ENCODE measurements at regions not wholly inside any gene's neighbourhood (a gene's known extent, or its start where the extent isn't known, plus 50 kb on each side); places are given as distances from the start of the nearest gene placed in this dataset.

GRCh38 chr16:5326395-5326794 lies 228.8 kb upstream of the EEF2KMT start:
- Histone ChIP-seq H3K4me1 (ENCODE audit: control insufficient read depth in 2 of 2, insufficient read depth in 2 of 2, low read length in 1 of 2) (no peaks in the 10 kb centered on the region), H3K36me3 (ENCODE audit: control insufficient read depth in 2 of 2, insufficient read depth in 2 of 2, low read length in 1 of 2) (no peaks in the 10 kb centered on the region), H3K4me3 (ENCODE audit: low read depth in 1 of 2, low read length in 2 of 2) (no peak overlapping the region), H3K27ac (ENCODE audit: low read depth in 2 of 2, low read length in 1 of 2) (no peak overlapping the region), H3K9me3 (ENCODE audit: control insufficient read depth in 2 of 2, insufficient read depth in 1 of 2, low read depth in 1 of 2, low read length in 1 of 2) (peaks cover 0 to 5% of the 10 kb centered on the region in 2 donors), H3K27me3 (ENCODE audit: control insufficient read depth in 1 of 2, insufficient read depth in 2 of 2, low read length in 2 of 2) (peaks cover 0 to 2% of the 10 kb centered on the region in 2 donors)
- 74 to 77% methylated on average over 3 of the region's 3 CpGs for WGBS, 2 donors

- peaks cover 0 to 2% of the 10 kb centered on the region in 2 donors for H3K27me3 ChIP-seq (ENCODE audit: control insufficient read depth in 1 of 2, insufficient read depth in 2 of 2, low read length in 2 of 2)
- no peaks in the 10 kb centered on the region for H3K36me3 ChIP-seq (ENCODE audit: control insufficient read depth in 2 of 2, insufficient read depth in 2 of 2, low read length in 1 of 2)
- WGBS, 2 donors = 67 to 70% methylated on average over 4 of the region's 4 CpGs
- no peak overlapping the region for H3K27ac ChIP-seq (ENCODE audit: low read depth in 2 of 2, low read length in 1 of 2)
- no peaks in the 10 kb centered on the region for H3K4me1 ChIP-seq (ENCODE audit: control insufficient read depth in 2 of 2, insufficient read depth in 2 of 2, low read length in 1 of 2)
- peaks cover 0 to 5% of the 10 kb centered on the region in 2 donors for H3K9me3 ChIP-seq (ENCODE audit: control insufficient read depth in 2 of 2, insufficient read depth in 1 of 2, low read depth in 1 of 2, low read length in 1 of 2)
- no peak overlapping the region for H3K4me3 ChIP-seq (ENCODE audit: low read depth in 1 of 2, low read length in 2 of 2)
Measured at GRCh38 chr16:5325932-5326331, 228.3 kb upstream of the EEF2KMT start.

DNA sequence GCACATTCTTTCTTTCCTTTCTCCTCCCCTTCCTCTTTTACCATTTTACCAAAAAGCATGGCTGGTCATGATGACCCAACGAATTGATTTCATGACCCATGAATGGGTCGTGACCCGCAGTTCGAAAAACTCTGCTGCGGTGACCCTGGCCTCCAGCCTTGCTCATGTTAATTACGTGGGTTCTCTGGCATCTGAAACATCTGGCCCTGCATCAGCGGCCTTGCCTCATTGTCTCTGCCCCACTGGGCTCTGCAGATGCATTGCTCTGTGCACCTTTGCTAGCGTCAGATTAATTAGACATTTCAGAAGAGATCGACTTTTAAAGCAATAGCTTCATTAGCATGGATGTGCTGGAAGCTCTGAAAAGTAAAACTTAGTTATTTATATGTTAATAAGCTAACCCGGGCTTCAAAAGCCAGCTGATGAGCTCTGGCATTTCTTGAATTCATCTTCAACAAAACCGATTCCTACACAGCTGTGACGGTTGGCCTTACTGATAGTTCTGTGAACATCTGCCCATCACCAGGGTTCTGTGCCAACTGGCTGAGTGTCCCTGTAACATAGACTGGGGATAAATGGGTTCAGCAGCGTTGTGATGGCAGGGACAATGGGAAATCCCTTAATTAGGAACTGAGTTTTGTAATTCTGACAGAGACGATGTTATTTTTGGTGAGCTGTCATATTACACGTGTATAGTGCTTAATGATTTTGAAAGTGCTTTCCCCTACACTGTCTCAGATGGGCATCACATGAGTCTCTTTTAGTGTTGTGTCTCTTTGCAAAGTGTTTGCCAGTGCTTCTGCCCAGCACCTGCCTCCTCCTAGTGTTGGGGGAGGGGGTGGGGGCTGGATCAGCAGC lies 225.9 kb upstream of the EEF2KMT start:
- Histone ChIP-seq H3K36me3 (ENCODE audit: control insufficient read depth in 2 of 2, insufficient read depth in 2 of 2, low read length in 1 of 2) (no peaks in the 10 kb centered on the region), H3K27ac (ENCODE audit: low read depth in 2 of 2, low read length in 1 of 2) (no peak overlapping the region), H3K27me3 (ENCODE audit: control insufficient read depth in 1 of 2, insufficient read depth in 2 of 2, low read length in 2 of 2) (peaks cover 0 to 2% of the 10 kb centered on the region in 2 donors), H3K9me3 (ENCODE audit: control insufficient read depth in 2 of 2, insufficient read depth in 1 of 2, low read depth in 1 of 2, low read length in 1 of 2) (peaks cover 0 to 5% of the 10 kb centered on the region in 2 donors), H3K4me1 (ENCODE audit: control insufficient read depth in 2 of 2, insufficient read depth in 2 of 2, low read length in 1 of 2) (no peaks in the 10 kb centered on the region), H3K4me3 (ENCODE audit: low read depth in 1 of 2, low read length in 2 of 2) (no peak overlapping the region)
- WGBS, 2 donors = 51 to 62% methylated on average over 15 of the region's 15 CpGs

DNA sequence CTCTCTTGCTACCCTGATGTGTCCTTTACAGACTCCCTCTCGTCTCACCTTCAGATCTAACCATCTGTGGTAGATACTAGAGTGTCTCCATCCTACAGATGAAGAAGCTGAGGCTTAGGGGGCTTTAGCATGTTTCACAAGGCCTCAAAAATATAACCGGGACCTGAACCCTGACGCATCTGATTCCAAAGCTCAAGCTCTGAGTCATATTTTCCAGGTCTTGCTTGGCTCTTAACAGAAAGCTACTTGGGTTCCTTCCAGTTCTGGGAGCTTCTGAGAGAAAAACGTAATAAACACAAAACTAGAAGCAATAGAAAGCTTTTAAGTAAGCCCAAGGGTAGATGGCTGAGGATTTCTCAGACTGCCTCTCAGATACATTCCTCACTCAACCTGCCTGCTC lies 224.3 kb upstream of the EEF2KMT start:
- no peaks in the 10 kb centered on the region for H3K27me3 ChIP-seq (ENCODE audit: control insufficient read depth in 1 of 2, insufficient read depth in 2 of 2, low read length in 2 of 2)
- no peaks in the 10 kb centered on the region for H3K4me1 ChIP-seq (ENCODE audit: control insufficient read depth in 2 of 2, insufficient read depth in 2 of 2, low read length in 1 of 2)
- no peak overlapping the region for H3K27ac ChIP-seq (ENCODE audit: low read depth in 2 of 2, low read length in 1 of 2)
- H3K4me3 ChIP-seq (ENCODE audit: low read depth in 1 of 2, low read length in 2 of 2) = no peak overlapping the region
- 47 to 64% methylated on average over 4 of the region's 4 CpGs for WGBS, 2 donors
- H3K9me3 ChIP-seq (ENCODE audit: control insufficient read depth in 2 of 2, insufficient read depth in 1 of 2, low read depth in 1 of 2, low read length in 1 of 2) = peaks cover 0 to 5% of the 10 kb centered on the region in 2 donors
- no peaks in the 10 kb centered on the region for H3K36me3 ChIP-seq (ENCODE audit: control insufficient read depth in 2 of 2, insufficient read depth in 2 of 2, low read length in 1 of 2)

- Histone ChIP-seq H3K27me3 (ENCODE audit: control insufficient read depth in 1 of 2, insufficient read depth in 2 of 2, low read length in 2 of 2) (no peaks in the 10 kb centered on the region), H3K9me3 (ENCODE audit: control insufficient read depth in 2 of 2, insufficient read depth in 1 of 2, low read depth in 1 of 2, low read length in 1 of 2) (peaks cover 0 to 5% of the 10 kb centered on the region in 2 donors), H3K4me1 (ENCODE audit: control insufficient read depth in 2 of 2, insufficient read depth in 2 of 2, low read length in 1 of 2) (no peaks in the 10 kb centered on the region), H3K4me3 (ENCODE audit: low read depth in 1 of 2, low read length in 2 of 2) (no peak overlapping the region), H3K36me3 (ENCODE audit: control insufficient read depth in 2 of 2, insufficient read depth in 2 of 2, low read length in 1 of 2) (no peaks in the 10 kb centered on the region), H3K27ac (ENCODE audit: low read depth in 2 of 2, low read length in 1 of 2) (no peak overlapping the region)
- 90 to 91% methylated on average over 2 of the region's 2 CpGs for WGBS, 2 donors
Measured at GRCh38 chr16:5319799-5320198, 222.2 kb upstream of the EEF2KMT start.

DNA sequence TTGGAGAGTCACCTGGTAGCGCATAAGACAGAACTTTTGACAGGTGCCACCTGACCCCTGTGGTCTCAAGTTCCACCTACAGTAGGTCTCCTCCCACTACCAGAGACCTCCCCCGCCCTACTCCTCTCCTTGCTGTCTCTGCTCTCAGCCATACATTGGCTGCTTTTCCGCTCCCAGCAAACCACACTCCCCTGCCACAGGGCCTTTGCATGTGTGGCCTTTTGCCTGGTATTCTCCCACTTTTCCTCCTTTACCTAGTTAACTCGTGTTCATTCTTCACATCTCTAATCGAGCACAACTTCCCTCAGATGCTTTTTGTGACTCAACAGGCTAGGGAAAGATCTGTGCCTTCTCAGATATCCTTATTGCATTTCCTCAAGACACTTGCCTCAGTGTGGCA lies 218.3 kb upstream of the EEF2KMT start:
- WGBS, 2 donors = 73 to 74% methylated on average over 5 of the region's 5 CpGs
- no peak overlapping the region for H3K27ac ChIP-seq (ENCODE audit: low read depth in 2 of 2, low read length in 1 of 2)
- no peaks in the 10 kb centered on the region for H3K36me3 ChIP-seq (ENCODE audit: control insufficient read depth in 2 of 2, insufficient read depth in 2 of 2, low read length in 1 of 2)
- no peaks in the 10 kb centered on the region for H3K4me1 ChIP-seq (ENCODE audit: control insufficient read depth in 2 of 2, insufficient read depth in 2 of 2, low read length in 1 of 2)
- no peaks in the 10 kb centered on the region for H3K27me3 ChIP-seq (ENCODE audit: control insufficient read depth in 1 of 2, insufficient read depth in 2 of 2, low read length in 2 of 2)
- H3K4me3 ChIP-seq (ENCODE audit: low read depth in 1 of 2, low read length in 2 of 2) = no peak overlapping the region
- H3K9me3 ChIP-seq (ENCODE audit: control insufficient read depth in 2 of 2, insufficient read depth in 1 of 2, low read depth in 1 of 2, low read length in 1 of 2) = no peaks in the 10 kb centered on the region

DNA sequence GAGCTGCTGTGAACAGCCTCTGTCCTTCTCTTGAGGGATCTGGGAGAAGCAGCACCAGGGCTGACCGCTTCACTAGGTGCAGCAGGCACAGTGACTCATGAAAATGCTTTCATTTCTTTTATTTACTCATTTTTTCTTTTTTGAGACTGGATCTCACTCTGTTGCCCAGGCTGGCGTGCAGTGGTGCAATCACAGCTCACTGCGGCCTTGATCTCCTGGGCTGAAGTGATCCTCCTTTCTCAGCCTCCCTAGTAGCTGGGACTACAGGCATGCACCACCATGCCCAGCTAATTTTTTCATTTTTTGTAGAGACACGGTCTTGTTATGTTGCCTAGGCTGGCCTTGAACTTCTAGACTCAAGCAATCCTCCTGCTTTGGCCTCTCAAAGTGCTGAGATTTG lies 216.8 kb upstream of the EEF2KMT start:
- H3K36me3 ChIP-seq (ENCODE audit: control insufficient read depth in 2 of 2, insufficient read depth in 2 of 2, low read length in 1 of 2) = no peaks in the 10 kb centered on the region
- no peaks in the 10 kb centered on the region for H3K9me3 ChIP-seq (ENCODE audit: control insufficient read depth in 2 of 2, insufficient read depth in 1 of 2, low read depth in 1 of 2, low read length in 1 of 2)
- no peaks in the 10 kb centered on the region for H3K27me3 ChIP-seq (ENCODE audit: control insufficient read depth in 1 of 2, insufficient read depth in 2 of 2, low read length in 2 of 2)
- no peaks in the 10 kb centered on the region for H3K4me1 ChIP-seq (ENCODE audit: control insufficient read depth in 2 of 2, insufficient read depth in 2 of 2, low read length in 1 of 2)
- no peak overlapping the region for H3K4me3 ChIP-seq (ENCODE audit: low read depth in 1 of 2, low read length in 2 of 2)
- no peak overlapping the region for H3K27ac ChIP-seq (ENCODE audit: low read depth in 2 of 2, low read length in 1 of 2)
- 74 to 77% methylated on average over 4 of the region's 4 CpGs for WGBS, 2 donors

DNA sequence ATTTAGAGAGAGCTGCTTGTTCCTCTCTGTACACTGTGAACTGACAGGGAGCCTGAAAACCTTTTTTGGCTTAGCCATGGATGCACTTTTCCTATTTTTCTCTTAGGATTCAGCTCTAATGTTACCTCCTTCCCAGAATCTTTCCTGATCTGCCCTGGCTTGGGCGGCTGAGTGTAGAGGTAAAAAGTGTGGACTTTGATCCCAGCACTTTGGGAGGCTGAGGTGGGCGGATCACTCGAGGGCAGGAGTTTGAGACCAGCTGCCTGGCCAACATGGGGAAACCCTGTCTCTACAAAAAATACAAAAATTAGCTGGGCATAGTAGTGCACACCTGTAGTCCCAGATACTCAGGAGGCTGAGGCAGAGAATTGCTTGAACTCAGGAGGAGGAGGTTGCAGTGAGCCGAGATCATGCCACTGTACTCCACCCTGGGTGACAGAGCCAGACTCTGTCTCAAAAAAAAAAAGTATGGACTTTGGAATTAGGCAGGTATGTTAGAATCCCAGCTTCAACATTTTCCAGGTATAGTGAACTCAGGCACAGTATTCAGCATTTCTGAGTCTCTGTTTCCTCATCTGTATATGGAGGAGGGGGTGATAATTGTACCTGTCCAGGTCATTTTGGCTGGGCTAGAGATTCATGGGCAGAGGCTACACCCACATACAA lies 212.5 kb upstream of the EEF2KMT start:
- peaks cover 0 to 4% of the 10 kb centered on the region in 2 donors for H3K9me3 ChIP-seq (ENCODE audit: control insufficient read depth in 2 of 2, insufficient read depth in 1 of 2, low read depth in 1 of 2, low read length in 1 of 2)
- no peak overlapping the region for H3K27ac ChIP-seq (ENCODE audit: low read depth in 2 of 2, low read length in 1 of 2)
- H3K4me3 ChIP-seq (ENCODE audit: low read depth in 1 of 2, low read length in 2 of 2) = no peak overlapping the region
- no peaks in the 10 kb centered on the region for H3K36me3 ChIP-seq (ENCODE audit: control insufficient read depth in 2 of 2, insufficient read depth in 2 of 2, low read length in 1 of 2)
- H3K27me3 ChIP-seq (ENCODE audit: control insufficient read depth in 1 of 2, insufficient read depth in 2 of 2, low read length in 2 of 2) = no peaks in the 10 kb centered on the region
- 48 to 67% methylated on average over 4 of the region's 4 CpGs for WGBS, 2 donors
- H3K4me1 ChIP-seq (ENCODE audit: control insufficient read depth in 2 of 2, insufficient read depth in 2 of 2, low read length in 1 of 2) = no peaks in the 10 kb centered on the region

GRCh38 chr16:5305023-5305422 lies 207.4 kb upstream of the EEF2KMT start:
- H3K36me3 ChIP-seq (ENCODE audit: control insufficient read depth in 2 of 2, insufficient read depth in 2 of 2, low read length in 1 of 2) = no peaks in the 10 kb centered on the region
- no peak overlapping the region for H3K27ac ChIP-seq (ENCODE audit: low read depth in 2 of 2, low read length in 1 of 2)
- no peak overlapping the region for H3K4me3 ChIP-seq (ENCODE audit: low read depth in 1 of 2, low read length in 2 of 2)
- H3K27me3 ChIP-seq (ENCODE audit: control insufficient read depth in 1 of 2, insufficient read depth in 2 of 2, low read length in 2 of 2) = no peaks in the 10 kb centered on the region
- H3K4me1 ChIP-seq (ENCODE audit: control insufficient read depth in 2 of 2, insufficient read depth in 2 of 2, low read length in 1 of 2) = no peaks in the 10 kb centered on the region
- WGBS, 2 donors = 79 to 81% methylated on average over 4 of the region's 4 CpGs
- H3K9me3 ChIP-seq (ENCODE audit: control insufficient read depth in 2 of 2, insufficient read depth in 1 of 2, low read depth in 1 of 2, low read length in 1 of 2) = peaks cover 0 to 12% of the 10 kb centered on the region in 2 donors

Data from esophagus (tissue), 2 donors.